ENCODE measurements at regions not wholly inside any gene's neighbourhood (a gene's known extent, or its start where the extent isn't known, plus 50 kb on each side); places are given as distances from the start of the nearest gene placed in this dataset.

- TF ChIP-seq CTCF (conservative IDR thresholded peaks at IDR 0.05; ENCODE audit: low read length) (no peak), EZH2phosphoT487 (IDR thresholded peaks at IDR 0.05; ENCODE audit: borderline replicate concordance, low read depth, low read length) (no peak)
Observed at GRCh38 chr11:39541945-39542351, 1917.5 kb downstream of the LRRC4C start.
